Inferior parietal cortex (tissue), 1 donor: ENCODE measurements at regions not wholly inside any gene's neighbourhood (a gene's known extent, or its start where the extent isn't known, plus 50 kb on each side); places are given as distances from the start of the nearest gene placed in this dataset.

Source experiments
- DNase-seq: peaks from one replicate; pipeline ENCODE4 v3.0.0-alpha.2; 2016; ENCODE audit errors: extremely low spot score

DNA sequence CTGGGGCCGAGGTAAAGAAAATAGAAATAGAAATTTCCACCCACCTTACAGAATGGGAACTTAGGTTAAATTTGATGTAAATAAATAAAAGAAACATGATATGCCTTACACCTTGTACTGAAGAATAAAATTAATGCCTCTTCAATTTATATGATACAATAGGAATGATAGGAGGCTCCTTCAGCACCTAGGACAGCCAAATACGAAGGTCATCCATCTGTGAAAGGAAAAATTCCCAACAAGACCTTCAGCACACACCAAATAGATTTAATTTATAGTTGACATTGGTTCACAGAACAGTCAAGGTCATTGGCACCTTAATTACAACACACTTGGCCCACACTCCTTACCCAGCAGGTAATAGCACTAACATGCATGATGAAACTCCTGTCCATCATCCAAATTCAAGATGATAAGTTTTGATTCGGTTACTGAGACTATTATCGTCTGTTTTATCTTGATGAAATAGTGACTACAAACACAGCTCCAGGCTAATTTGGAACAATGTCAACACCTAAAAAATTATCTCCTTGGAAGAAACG, 250.9 kb downstream of the SNX13 start:
- no peak for DNase-seq

DNA sequence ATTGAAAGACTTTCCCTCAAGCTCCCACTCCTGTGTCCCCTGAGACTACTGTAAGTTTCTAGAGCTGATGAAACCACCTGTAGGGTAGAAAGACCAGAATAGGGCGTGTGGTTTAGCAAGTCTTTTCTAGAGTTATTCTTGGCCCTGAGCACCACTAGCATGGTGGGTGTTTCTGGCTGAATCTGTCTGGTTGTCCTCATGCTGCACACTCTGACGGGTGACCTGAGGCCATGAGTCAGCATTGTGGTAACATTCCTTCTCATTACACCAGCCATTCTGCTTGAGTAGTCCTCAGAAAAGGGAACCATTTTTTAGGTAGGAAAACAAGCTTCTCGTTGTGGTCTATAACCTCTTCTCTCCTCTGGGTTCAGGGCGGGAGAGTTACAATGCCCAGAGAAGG, 250.3 kb downstream of the SNX13 start:
- DNase-seq = no peak

DNA sequence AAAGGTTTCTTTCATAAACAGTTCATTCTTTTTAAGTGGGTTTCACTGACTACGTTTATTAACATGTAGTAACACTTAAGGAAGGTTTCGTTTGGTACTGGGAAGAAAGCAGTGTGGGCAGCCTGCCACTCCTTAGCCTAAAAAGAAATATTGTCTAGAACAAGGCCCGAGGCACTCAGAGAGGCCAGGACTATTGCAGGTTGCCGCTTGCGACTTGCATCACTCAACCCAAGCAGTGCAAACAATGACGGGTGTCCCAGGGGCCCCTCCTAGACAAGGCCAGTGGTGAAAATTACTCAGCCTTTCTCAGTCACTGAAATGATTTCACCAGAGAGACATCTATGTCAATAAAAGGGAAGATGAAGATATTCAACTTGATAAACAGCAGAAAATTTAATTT, 243.9 kb downstream of the SNX13 start:
- DNase-seq = no peak

DNA sequence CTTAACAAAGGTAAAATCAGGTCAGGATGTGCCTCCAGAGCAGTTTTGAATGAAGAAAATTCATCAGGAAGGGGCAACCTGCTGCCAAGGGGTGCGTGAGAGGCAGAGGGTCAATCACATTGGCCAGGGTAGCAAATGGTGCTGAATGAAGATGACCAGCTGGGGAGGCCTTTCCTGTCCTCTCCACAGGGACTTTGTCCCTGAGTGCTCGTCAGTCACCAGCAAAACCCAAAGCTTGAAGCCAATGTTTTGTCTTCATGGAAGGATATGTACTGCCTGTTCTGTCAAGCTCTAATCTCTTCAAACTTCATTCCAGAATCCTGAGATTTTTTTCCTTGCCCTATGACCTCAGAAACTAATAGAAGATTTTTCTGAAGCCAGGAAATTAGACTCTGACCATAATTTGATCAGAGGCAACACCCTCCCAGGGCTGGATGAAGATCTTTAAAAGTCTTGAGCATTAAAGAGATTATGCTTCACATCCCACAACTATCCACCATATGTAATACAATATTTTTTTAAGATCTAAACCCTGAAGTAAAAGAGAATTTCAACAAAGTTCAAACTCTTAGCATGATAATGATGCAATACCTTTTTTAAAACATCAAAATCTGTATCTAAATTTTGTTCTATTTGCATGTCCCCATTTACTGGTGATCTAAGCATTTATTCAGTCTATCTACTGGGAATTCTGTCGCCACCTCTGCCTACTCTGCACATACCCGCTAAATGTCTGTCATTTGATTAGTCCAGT, 243.0 kb downstream of the SNX13 start:
- no peak for DNase-seq

DNA sequence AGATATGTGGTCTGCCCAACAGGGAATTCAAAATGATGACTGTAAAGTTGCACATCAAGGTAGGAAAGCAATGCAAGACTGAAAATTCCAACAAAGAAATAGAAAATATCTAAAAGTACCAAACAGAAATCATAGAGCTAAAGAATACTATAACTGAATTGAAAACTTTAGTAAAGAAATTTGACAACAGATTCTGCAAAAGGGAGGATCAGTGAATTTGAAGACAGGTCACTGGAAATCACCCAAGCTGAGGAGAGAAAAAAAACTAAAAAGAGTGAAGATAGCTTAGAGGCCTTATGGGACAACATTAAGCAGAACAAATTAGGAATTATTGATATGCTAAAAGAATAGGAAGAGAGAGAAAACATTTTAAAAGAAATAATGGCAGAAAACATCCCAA, 240.6 kb downstream of the SNX13 start:
- no peak for DNase-seq

DNA sequence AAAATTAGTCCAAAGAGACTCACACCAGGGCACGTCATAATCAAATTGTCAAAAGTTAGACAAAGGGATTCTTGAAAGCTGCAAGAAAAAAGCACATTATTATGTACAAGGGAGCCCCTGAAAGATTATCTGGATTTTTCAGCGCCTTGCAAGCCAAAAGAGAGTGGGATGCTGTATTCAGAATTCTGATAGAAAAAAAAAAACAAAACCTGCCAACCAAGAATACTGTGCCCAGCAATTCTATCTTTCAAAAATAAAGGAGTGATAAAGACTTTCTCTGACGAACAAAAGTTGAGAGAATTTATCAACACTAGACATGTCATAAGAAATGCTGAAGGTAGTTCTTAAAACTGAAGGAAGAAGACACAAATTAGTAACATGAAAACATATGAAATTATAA, 240.2 kb downstream of the SNX13 start:
- no peak for DNase-seq

DNA sequence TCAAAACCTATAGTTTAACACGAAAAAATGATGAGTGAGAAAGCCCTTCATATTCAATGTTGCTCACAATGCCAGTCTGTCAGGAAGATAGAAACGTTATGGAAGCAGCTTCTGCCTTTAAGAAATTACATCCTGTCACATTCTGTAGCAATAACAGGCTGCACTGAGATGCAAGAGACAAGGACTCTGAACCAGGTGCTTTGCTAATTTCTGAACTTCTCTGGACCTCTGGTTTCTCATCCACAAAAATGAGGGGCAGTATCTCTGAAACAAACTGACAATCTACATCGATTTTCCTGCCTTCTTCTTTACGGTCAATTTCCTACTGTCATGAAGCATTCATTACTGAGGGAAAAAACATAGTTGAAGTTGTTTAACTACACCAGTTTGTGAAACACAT, 234.0 kb downstream of the SNX13 start:
- DNase-seq = no peak

DNA sequence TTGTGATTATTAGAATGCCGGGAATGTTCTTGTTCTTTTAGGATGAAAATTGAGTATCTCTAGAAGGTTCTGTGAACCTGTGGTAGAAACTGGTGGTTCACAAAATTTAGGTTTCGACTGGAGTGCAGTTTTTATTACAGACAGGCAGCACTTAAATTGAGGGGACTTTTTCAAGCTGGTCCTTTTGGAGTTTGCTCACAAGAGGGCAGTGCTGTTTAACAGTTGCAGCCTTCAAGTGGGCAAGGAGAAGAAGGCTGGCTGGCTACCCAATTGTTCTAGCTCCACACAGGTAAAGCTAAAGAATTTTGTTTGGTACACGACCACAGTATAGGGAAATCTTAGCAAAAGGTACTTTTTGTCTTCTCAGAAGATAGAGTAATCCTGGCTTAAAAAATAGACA, 233.6 kb downstream of the SNX13 start:
- DNase-seq = peak; percentile 63

DNA sequence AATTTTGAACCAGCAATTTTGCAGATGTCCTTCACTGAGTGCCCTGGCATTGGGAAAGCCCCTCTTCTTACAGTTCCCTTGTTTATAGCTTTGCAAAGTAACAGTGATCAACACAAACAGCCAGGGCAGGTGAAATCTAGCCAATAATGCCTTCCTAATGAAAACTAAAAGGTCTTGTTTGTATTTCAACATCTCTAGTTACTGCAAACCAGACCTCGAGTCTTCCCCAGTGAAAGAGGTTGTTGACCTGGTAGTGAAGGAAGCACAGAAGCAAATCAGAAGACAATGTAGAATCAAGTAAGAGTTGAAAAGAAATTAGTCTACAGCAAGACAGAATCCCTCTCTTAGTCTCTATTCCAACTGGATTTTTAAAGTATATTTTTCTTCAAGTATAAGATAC, 231.2 kb downstream of the SNX13 start:
- DNase-seq = no peak

DNA sequence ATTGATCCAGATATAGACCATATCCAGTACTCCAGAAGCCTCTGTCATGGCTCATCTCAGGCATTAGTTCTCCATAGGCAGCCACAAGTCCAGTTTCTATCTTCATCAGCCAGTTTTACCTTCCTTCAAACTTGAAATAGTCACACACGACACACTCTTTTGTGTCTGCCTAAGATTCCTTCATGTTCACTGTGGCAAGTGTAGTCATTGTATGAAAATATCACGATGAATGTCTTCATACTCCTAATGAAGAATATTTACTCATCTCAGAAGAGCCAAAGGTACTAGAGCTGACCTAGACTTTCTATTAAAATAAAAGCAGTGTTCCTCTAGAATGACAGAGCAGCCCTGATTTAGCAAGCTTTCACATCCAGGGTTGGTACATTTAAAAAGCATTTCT, 230.7 kb downstream of the SNX13 start:
- no peak for DNase-seq

DNA sequence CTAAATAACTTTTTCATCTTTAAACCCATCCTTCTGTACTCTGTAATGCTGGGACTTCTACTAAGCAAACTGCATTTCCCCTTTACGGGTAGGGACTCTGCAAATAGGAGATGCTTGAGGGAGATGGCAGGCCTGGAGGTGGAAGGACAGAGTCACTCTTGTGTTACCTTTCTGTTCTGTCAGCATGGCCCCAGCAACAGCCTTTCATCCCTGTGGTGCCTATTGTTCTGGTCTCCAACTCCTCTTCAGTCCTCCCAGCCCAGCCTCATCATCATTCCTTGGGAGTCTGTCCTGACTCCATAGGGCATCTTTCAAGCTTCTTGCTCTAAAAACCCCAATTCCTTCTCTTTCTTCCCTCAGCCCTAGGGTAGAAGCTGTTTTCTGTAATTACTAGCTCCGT, 230.0 kb downstream of the SNX13 start:
- DNase-seq = no peak

DNA sequence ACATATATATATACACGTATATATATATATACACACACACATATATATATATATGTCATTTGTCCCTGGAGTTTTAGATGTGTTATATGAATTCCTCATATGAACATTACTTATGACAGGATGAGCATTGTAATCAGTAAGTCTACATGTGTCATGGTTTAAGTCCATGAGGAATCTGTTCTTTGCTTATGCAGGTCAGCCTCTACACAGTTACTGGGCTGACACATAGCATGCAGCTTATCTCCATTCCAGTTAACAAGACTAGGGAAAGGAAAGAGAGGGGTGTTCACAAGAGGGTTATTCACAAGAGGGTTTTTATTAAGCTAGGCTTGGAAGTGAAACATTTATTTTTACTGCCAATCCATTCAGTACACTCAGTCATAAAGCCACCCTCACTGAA, 226.7 kb downstream of the SNX13 start:
- no peak for DNase-seq

DNA sequence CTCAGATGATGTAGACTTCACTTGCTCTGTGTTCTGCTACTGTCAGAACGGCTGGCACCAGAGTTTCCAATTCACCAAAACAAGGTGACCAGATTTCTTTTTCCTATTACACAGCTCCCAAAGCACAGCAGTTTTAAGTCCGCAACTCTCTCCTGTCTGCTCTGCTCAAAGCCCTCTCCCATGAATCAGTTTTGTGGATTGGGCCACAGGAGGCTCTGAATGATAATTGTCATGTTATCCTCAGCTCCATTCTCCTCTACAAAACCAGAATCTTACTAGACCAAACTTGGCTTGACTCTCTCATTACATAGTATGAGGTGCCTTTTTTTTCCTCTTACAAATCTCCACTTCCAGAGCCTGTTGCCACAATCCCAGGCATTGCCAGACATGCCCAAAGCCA, 223.5 kb downstream of the SNX13 start:
- no peak for DNase-seq

DNA sequence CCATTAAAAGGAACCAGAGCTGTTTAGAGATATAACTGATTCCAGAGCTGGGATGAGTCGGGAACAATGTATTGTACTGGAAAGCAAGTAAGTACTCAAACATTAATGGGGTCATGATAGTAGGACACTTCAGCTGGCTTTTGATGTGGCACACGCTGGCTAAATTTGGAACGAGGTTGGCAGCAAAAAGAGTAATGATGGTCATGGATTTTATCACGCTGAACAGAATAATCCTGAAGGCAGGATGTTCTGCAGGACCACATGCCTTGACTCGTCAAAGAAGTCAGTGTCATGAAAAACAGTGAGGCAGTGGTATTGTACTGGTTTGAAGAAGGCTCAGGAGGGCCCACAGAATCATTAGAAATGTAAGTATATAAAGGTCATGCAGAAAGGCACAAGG, 220.3 kb downstream of the SNX13 start:
- DNase-seq = no peak

DNA sequence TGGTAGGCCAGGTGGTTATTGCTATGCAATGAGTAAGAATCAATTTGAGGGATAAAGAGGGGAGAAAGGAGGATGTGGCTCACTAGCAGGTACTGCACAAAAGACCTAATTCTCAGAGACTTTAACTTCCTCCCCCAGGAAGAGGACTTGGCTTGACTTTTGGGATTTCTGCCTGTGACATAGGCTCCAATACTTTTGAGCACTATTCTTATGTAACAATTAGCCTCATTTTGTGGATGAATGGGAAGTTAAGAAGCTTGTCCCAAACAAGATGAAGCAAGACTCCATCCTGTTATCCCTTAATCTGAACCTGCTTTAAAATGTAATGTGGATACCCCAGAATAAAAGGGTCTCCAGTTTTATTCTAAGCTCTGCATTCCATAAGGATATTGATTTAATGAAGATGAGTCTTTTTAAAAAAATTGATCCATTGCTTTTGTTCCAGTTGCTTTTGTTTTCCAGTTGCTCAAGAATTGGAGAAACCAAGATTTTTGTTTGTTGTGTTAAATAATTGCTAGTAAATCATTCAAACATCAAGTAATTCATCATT, 218.5 kb downstream of the SNX13 start:
- no peak for DNase-seq

DNA sequence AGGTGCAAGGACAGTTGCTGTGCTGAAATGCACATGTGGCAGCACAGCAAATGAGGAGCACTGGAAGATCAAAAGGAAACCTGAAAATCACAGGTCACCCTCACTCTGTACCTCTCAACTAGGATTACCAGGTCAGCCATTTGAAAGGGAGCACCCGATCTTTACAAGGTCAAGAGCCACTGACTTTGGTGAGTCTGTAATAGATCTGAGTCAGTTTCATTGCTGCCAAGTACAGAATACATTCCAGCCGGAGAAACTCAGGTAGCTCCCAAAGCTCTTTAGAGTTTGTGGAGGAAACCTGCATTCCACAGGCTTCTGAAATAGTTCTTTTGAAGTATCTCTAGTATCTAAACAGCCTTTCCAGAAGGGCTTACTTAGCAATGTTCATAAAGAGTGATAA, 217.5 kb downstream of the SNX13 start:
- no peak for DNase-seq

DNA sequence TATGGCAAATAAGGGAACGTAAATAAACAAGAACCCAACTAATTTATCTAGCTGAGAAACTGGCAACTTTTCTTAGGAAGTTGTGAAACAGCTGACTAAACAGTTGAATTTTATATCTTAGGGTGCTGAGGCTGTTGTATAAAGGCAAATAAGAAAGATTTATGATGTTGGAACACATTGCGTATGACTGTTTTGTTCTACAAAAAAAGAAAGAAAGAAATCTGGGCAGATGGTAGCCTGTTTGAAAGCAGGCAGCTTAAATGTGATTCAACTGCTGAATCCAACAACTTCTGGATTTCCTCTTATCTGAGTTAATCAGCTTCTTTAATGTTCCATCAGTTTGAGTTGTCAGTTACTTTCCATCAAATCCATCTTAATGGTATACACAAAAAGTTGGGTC, 214.5 kb downstream of the SNX13 start:
- peak; percentile 20 for DNase-seq

DNA sequence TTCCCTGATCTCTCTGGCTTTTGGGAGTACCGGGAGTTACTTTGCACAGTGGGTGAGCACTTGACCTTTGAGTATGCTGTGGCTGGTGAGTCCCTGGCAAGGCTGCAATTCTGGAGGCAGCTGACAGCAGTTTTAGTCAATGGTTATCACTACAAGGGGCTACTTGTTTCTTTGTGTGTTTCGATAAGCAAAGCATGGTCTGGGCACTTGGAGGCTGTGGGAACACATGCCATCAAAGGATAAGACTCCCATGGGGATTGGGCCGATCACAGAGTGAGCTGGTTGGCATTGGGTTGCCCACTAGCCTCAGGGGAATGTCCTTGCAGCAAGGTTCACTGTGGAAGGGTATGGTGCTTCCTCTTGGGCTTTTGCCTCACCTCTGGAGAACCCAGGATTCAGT, 208.2 kb downstream of the SNX13 start:
- no peak for DNase-seq
